ENCODE measurements at regions not wholly inside any gene's neighbourhood (a gene's known extent, or its start where the extent isn't known, plus 50 kb on each side); places are given as distances from the start of the nearest gene placed in this dataset.

DNA sequence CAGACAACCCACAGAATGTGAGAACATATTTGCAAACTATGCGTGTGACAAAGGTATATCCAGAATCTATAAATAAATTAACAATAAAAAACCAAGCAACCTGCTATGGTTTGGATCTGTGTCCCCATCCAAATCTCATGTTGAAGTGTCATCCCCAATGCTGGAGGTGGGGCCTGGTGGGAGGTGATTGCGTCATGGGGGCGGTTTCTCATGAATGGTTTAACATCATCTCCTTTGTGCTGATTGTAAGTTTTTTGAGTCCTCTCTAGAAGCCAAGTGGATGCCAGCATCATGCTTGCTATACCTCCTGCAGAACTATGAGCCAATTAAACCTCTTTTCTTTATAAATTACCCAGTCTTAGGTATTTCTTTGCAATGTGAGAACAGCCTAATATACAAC lies 335.4 kb downstream of the MAN2A1 start:
- RAD21 ChIA-PET (ENCODE audit: unreplicated experiment) = no interaction called here
- POLR2A ChIA-PET = no interaction called here
- in situ Hi-C loops (cut with MboI) = no loop called here
- CTCF ChIA-PET = no interaction called here
- no peaks in the 10 kb centered on the region for H3K36me3 ChIP-seq (ENCODE audit: control insufficient read depth in 2 of 2, insufficient read depth in 2 of 2, low read length in 1 of 2)
- H3K79me2 ChIP-seq (ENCODE audit: control insufficient read depth, insufficient read depth, low read length) = no peaks in the 10 kb centered on the region
- H3K9me3 ChIP-seq (replicated peaks; ENCODE audit: control insufficient read depth, insufficient read depth, low read length) = no peaks in the 10 kb centered on the region
- no peaks in the 10 kb centered on the region for H3K4me1 ChIP-seq (ENCODE audit: control insufficient read depth, insufficient read depth, low read length)
- no peak overlapping the region for H3K4me2 ChIP-seq (ENCODE audit: control insufficient read depth, insufficient read depth)
- H3K27ac ChIP-seq (ENCODE audit: control insufficient read depth, insufficient read depth) = no peak overlapping the region
- no peak overlapping the region for H2AFZ ChIP-seq (ENCODE audit: control insufficient read depth, low read depth, low read length)
- DNase-seq (ENCODE audit: low read depth, low spot score) (no peak), FAIRE-seq (no peak), ATAC-seq (no peak)
- intact Hi-C loops (cut with micrococcal nuclease; ENCODE audit: unreplicated experiment) = no loop called here
- H4K20me1 ChIP-seq (ENCODE audit: control insufficient read depth, insufficient read depth) = no peaks in the 10 kb centered on the region
- 36% methylated on average over 3 of the region's 3 CpGs for WGBS (ENCODE audit: insufficient coverage, insufficient replicate concordance, low lambda C conversion rate, missing lambda C conversion rate)
- no peak overlapping the region for H3K4me3 ChIP-seq
- no TSS peak for BruUV-seq (replicated peaks)
- SMC1A ChIA-PET (ENCODE audit: uncharacterized antibody, unreplicated experiment) = interaction anchor here (1.0 kb wide), 1 partner anchor 15 kb away, joined by 3 read pairs; no protein-coding TSS in a partner anchor
- TF ChIP-seq, protein P1, sequence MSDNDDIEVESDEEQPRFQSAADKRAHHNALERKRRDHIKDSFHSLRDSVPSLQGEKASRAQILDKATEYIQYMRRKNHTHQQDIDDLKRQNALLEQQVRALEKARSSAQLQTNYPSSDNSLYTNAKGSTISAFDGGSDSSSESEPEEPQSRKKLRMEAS (IDR thresholded peaks at IDR 0.05; ENCODE audit: low read depth, low read length) = no peak
- TF ChIP-seq POLR2AphosphoS2 (IDR thresholded peaks at IDR 0.05; ENCODE audit: low read depth, low read length) (no peak), HDGF (IDR thresholded peaks at IDR 0.05) (no peak), RUNX3 (IDR thresholded peaks at IDR 0.05; ENCODE audit: low read length) (no peak), SRF (IDR thresholded peaks at IDR 0.05; ENCODE audit: low read depth in 2 of 2, low read length in 2 of 2) (no peak), ZSCAN29 (IDR thresholded peaks at IDR 0.05) (no peak), POLR2A (IDR thresholded peaks at IDR 0.05; ENCODE audit: low read depth, low read length) (no peak), CREM (IDR thresholded peaks at IDR 0.05; ENCODE audit: low read depth) (no peak), MXI1 (IDR thresholded peaks at IDR 0.05; ENCODE audit: low read depth, low read length) (no peak), KAT2A (conservative IDR thresholded peaks at IDR 0.05; ENCODE audit: control insufficient read depth, low read depth, low read length) (no peak), RAD21 (IDR thresholded peaks at IDR 0.05; ENCODE audit: insufficient read depth, low read depth, low read length) (no peak), STAT1 (conservative IDR thresholded peaks at IDR 0.05) (no peak)
- H3K9ac ChIP-seq (ENCODE audit: control insufficient read depth, insufficient read depth, low read length) = no peak overlapping the region
- H3K27me3 ChIP-seq (replicated peaks in 1 of 2; ENCODE audit: control insufficient read depth in 2 of 2, insufficient read depth in 2 of 2, low read length in 1 of 2) = no peaks in the 10 kb centered on the region

Measured in GM12878 (cell line).